Activated gamma-delta T cell treated with anti-CD3 and anti-CD28 coated beads, Interleukin-2, amount 50 U/mL, for 16 hours (primary cell): ENCODE measurements at regions not wholly inside any gene's neighbourhood (a gene's known extent, or its start where the extent isn't known, plus 50 kb on each side); places are given as distances from the start of the nearest gene placed in this dataset.
"Not testable (repeated sequence)": the region's sequence is repeated elsewhere in the genome, so short reads cannot be mapped to it uniquely, and the experiment has no call there.

Experiments
- DNase-seq: peaks from one replicate; pipeline ENCODE4 v3.0.0-alpha.2; 2020; ENCODE audit warnings: low read depth

- DNase-seq = no peak
Measured at GRCh38 chr5:96201503-96201902, 231.5 kb downstream of the PCSK1 start.

- no peak for DNase-seq
Measured at GRCh38 chr5:96200641-96201040, 232.4 kb downstream of the PCSK1 start.

- no peak for DNase-seq
Measured at GRCh38 chr5:96199713-96200183, 233.3 kb downstream of the PCSK1 start.

GRCh38 chr5:96198356-96199058, 234.5 kb downstream of the PCSK1 start:
- DNase-seq = no peak

DNA sequence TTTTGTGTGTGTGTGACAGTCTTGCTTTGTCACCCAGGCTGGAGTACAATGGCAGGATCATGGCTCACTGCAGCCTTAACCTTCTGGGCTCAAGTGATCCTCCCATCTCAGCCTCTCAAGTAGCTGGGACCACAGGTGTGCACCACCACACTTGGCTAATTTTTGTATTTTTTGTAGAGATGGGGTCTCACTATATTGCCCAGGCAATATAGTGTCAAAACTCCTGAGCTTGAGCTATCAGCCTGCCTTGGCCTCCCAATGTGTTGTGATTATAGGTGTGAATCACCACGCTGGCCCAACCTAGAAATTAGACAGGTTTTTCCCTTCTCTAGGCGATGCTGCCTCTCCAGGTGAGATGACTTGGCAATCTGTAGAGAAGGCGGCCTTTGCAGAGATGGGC, 235.3 kb downstream of the PCSK1 start:
- not testable (repeated sequence) for DNase-seq

DNA sequence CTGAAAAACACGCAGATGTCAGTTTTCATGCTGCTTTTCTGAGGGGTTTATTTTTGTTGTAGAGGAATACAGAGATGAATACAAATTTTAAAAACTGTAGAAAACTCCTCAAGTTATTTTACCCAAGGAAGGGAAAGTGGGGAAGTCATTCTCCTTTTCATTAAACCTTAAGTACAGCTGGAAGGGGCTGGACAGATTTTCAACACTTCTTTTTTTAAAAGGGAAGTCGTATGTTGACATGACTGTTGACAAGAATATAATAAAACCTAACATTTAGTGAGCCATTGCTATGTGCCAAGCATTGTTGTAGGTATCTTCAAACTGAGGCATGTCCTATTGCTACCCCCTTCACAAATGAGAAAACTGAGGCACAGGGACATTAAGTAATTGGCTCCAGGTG, 235.7 kb upstream of the ELL2 start:
- no peak for DNase-seq

- no peak for DNase-seq
Measured at GRCh38 chr5:96196890-96197289, 235.2 kb upstream of the ELL2 start.

DNA sequence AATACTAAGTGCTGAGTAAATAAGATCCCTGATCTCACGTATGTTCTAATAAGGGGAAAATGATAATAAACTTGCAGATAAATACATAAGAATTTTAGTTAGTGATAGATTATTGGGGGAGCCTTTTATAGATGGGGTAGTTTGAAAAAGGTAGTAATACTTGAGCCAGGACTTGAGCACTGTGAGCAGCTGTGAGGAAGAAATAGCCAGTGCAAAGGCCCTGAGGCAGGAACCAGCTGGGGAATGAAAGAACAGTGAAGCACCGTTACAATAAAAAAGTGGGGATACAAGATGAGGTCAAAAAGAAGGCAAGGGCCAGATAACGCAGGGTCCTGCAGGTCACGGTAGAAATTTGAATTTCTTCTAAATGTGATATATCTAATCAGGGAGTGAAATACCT, 234.8 kb upstream of the ELL2 start:
- DNase-seq = no peak

DNA sequence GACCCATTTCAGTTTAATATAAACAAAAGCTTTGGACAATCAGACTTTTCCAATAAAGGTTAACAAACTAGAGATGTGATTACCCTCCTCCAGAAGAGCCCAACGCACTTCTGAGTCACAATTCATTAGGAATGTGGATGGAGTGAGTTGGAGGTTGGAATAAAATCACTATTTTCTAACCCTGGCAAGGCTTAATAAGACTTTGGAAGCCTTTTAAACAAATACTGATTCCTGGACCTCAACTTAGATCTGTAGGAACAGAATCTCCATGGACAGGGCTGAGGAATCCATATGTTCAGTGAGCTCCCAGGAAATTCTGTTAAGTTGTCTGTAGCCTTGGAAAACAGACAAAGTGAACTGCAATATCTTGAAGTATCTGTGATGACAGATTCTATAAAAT, 233.5 kb upstream of the ELL2 start:
- DNase-seq = no peak

DNA sequence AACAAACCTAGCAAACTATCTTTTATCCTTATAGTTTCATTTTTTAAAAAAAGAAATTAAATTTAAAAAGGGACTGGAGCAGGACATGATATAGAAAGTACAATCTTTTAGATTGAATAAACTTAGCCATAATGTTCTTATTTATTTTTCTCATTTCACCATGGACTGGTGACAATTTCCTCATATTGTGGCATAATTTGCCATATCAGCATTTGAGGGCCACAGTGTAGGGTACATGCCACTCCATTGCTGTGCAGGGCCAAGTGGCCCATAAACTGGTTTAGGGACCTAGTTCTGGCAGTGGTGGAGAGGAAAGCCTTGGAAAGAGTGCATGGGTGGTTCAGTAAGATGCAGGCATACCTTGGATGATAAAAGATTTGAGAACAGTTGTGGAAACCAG, 232.9 kb upstream of the ELL2 start:
- no peak for DNase-seq

DNA sequence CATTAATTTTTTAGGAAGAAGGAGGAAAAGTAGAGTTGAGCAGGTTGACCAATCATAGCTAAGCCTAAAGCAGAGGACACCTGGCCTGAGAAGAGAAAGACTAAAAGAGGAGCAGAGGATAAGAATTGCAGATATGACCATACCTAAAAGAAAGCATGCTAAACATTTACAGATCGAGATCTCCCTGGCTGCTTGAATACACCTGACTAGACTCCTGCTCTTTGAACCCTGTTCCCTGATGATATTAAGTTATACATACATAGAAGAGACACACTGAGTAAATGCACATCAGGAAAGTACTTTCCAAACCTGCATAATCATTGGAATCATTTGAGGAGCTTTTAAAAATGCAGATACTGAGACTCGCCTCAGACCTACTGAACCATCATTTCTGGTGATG, 232.3 kb upstream of the ELL2 start:
- no peak for DNase-seq

- DNase-seq = no peak
Measured at GRCh38 chr5:96189987-96190386, 228.3 kb upstream of the ELL2 start.

GRCh38 chr5:96189028-96189826, 227.6 kb upstream of the ELL2 start:
- no peak for DNase-seq

GRCh38 chr5:96187309-96188027, 225.8 kb upstream of the ELL2 start:
- DNase-seq = no peak

GRCh38 chr5:96184510-96184909, 222.9 kb upstream of the ELL2 start:
- DNase-seq = not testable (repeated sequence)

- no peak for DNase-seq
Measured at GRCh38 chr5:96180684-96181435, 219.2 kb upstream of the ELL2 start.

DNA sequence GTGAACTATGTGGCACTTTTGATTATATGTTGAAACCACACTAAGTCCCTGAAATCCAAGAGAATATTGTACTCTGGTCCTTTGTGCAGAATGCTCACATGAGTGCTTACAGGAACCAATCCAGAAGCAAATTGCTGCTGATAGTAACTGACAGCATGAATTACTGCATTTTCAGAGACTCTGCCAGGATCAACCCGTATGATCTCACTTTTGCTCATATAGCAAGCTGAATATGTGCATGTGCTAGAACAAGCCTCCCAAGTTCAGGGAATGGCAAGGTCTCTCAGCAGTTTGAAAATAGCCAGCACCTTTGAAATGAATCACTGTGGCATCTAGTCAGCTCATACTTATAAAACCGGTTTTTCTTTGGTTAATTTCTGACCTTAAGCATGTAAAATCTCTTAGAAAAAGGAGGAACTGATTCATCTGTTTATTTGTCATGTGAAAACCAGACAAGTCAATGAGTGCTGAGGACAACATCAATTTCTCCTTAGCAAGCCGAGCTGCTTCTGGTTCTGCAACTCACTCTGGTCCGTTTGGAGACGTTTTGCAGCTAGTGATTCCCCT, 215.7 kb upstream of the ELL2 start:
- no peak for DNase-seq

- DNase-seq = no peak
Measured at GRCh38 chr5:96176022-96176421, 214.4 kb upstream of the ELL2 start.

- no peak for DNase-seq
Measured at GRCh38 chr5:96175090-96175489, 213.4 kb upstream of the ELL2 start.

DNA sequence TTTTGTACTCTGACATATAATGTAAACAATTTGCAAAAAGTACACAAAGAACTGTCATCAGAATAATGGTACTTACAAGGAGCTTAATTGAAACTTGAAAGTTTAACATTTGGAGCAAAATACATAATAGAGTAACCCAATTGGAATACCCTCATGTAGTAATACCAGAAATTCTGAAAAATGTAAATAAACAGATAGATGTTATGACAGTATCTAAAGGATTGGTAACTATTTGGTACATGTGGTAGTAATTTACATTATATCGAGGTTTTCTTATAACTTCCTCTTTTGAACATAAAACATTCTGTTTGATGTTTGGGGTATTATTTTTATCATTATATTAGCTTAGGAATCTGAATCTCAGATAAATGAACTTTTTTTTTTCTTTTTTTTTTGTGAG, 211.7 kb upstream of the ELL2 start:
- no peak for DNase-seq

DNA sequence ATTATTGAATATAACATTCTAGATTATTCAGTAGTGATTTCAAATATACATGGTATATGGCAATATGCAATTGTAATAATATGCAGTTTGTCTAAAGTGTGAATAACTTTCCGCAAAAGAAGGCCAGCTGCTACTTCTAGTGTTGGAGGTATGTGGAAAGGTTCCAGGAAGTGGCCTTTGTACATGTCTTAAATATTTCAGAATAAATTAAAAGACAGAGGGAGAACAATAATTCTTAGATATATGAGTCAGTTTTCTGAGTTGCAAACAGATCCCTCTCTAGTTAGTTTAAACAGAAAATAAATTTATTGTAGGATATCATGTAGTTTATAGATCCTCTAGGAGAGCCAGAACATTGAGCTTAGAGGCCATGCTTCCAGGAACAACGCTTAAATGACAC, 210.8 kb upstream of the ELL2 start:
- DNase-seq = no peak

DNA sequence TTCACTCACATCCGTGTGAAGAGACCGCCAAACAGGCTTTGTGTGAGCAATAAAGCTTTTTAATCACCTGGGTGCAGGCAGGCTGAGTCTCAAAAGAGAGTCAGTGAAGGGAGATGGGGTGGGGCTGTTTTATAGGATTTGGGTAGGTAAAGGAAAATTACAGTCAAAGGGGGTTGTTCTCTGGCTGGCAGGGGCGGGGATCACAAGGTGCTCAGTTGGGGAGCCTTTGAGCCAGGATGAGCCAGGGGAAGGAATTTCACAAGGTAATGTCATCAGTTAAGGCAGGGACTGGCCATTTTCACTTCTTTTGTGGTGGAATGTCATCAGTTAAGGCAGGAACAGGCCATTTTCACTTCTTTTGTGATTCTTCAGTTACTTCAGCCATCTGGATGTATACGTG, 210.3 kb upstream of the ELL2 start:
- DNase-seq = not testable (repeated sequence)
